Activated naive CD4-positive, alpha-beta T cell treated with anti-CD3 and anti-CD28 coated beads for 36 hours (primary cell): ENCODE measurements at regions not wholly inside any gene's neighbourhood (a gene's known extent, or its start where the extent isn't known, plus 50 kb on each side); places are given as distances from the start of the nearest gene placed in this dataset.

ENCODE experiments used
- CTCF ChIA-PET: fragments of 350-600 bp; sonication (Branson Sonifier 250); formaldehyde crosslinking; loops from one replicate; lab custom pipeline; 2021; ENCODE audit warnings: antibody characterized with exemption; lab: Charles Lee
- DNase-seq: peaks from one replicate; pipeline ENCODE4 v3.0.0-alpha.2; 2020
- H3K27ac Mint-ChIP-seq: one replicate; pipeline ENCODE4 v1.8.0; 2021; ENCODE audit warnings: mild to moderate bottlenecking, mixed read lengths
- H3K27me3 Mint-ChIP-seq: one replicate; pipeline ENCODE4 v1.8.0; 2021; ENCODE audit warnings: low read depth, mixed read lengths
- H3K36me3 Mint-ChIP-seq: one replicate; pipeline ENCODE4 v1.8.0; 2021; ENCODE audit warnings: low read depth, mixed read lengths
- H3K4me1 Mint-ChIP-seq: one replicate; pipeline ENCODE4 v1.8.0; 2021; ENCODE audit warnings: low read depth, mixed read lengths
- H3K4me3 Mint-ChIP-seq: one replicate; pipeline ENCODE4 v1.8.0; 2021; ENCODE audit warnings: mild to moderate bottlenecking, moderate library complexity, mixed read lengths
- H3K9me3 Mint-ChIP-seq: one replicate; pipeline ENCODE4 v1.8.0; 2021; ENCODE audit warnings: mixed read lengths
- intact Hi-C: fragments of 100-400 bp; cut with micrococcal nuclease; formaldehyde crosslinking; loops from one replicate; pipeline ENCODE4 v1.15.1; 2023

DNA sequence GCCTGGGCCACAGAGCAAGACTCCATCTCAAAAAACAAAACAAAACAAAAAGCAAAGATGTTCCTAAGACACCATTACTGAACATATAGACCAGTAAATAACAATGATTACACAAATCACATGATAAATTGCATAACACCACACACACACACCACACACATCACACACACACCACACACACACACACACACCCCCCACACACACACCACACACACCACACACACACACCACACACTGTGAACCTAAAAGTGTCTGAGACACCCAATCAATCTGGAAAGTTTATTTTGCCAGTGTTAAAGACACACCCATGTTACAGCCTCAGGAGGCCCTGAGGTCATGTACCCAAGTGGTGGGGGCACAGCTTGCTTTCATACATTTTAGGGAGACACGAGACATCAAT lies 62.6 kb upstream of the ASAP2 start:
- Mint-ChIP-seq H3K4me3 (no peak overlapping the region), H3K36me3 (no peaks in the 10 kb centered on the region), H3K27ac (no peak overlapping the region), H3K4me1 (no peaks in the 10 kb centered on the region), H3K9me3 (no peaks in the 10 kb centered on the region), H3K27me3 (peaks cover 14% of the 10 kb centered on the region)
- DNase-seq = no peak
- CTCF ChIA-PET = interaction anchor here (1.0 to 1.2 kb wide), 3 partner anchors 222 to 604 kb away, joined by 3 to 4 read pairs (median 4); no protein-coding TSS in a partner anchor
- intact Hi-C loops = loop anchor here (5.0 kb wide), 1 partner anchor 278 kb away; the partner anchor contains the start of genes CPSF3 and ITGB1BP1

DNA sequence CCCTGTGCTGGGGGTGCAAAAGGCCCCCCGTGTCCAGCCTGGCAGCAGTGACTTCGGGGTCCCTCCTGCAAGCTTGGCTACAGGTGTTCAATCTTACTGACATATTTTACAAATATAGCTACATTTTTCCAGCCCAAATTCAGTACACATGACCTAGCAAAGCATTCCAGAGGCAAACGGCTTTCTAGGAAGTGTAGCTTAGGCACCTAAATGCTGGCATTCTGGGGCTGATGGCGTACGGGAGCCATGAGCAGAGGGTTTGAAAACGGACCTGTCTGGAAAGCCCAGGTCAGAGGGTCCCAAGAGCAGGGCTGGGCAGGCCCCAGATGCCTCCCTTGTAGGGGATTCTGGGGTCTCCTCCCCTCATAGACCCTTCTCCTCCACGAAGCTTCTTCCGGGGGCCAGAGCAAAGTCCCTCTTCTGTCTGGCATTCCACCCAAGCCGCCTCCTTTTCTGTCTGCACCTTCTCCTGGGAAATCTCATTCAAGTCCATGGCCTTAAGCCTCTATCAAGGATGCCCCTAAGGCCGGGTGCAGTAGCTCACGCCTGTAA lies 63.3 kb upstream of the ASAP2 start:
- Mint-ChIP-seq H3K4me3 (no peak overlapping the region), H3K27me3 (peaks cover 17% of the 10 kb centered on the region), H3K36me3 (no peaks in the 10 kb centered on the region), H3K4me1 (no peaks in the 10 kb centered on the region), H3K9me3 (no peaks in the 10 kb centered on the region), H3K27ac (no peak overlapping the region)
- intact Hi-C loops = loop anchor here (1.0 to 5.0 kb wide), 4 partner anchors 190 to 905 kb away; partner anchors contain the start of genes CPSF3 and ITGB1BP1
- no peak for DNase-seq
- CTCF ChIA-PET = interaction anchor here (0.6 to 2.4 kb wide), 10 partner anchors 60 to 829 kb away, joined by 3 to 7 read pairs (median 4); no protein-coding TSS in a partner anchor

GRCh38 chr2:9142551-9143263 lies 63.9 kb upstream of the ASAP2 start:
- Mint-ChIP-seq H3K36me3 (no peaks in the 10 kb centered on the region), H3K27ac (no peak overlapping the region), H3K4me1 (no peaks in the 10 kb centered on the region), H3K4me3 (no peak overlapping the region), H3K9me3 (no peaks in the 10 kb centered on the region), H3K27me3 (peaks cover 18% of the 10 kb centered on the region)
- intact Hi-C loops = loop anchor here (1.0 to 5.0 kb wide), 5 partner anchors 191 to 906 kb away; partner anchors contain the start of genes CPSF3 and ITGB1BP1
- CTCF ChIA-PET = interaction anchor here (0.7 to 2.4 kb wide), 11 partner anchors 61 to 704 kb away, joined by 3 to 7 read pairs (median 4); no protein-coding TSS in a partner anchor
- DNase-seq = peak; percentile 85

DNA sequence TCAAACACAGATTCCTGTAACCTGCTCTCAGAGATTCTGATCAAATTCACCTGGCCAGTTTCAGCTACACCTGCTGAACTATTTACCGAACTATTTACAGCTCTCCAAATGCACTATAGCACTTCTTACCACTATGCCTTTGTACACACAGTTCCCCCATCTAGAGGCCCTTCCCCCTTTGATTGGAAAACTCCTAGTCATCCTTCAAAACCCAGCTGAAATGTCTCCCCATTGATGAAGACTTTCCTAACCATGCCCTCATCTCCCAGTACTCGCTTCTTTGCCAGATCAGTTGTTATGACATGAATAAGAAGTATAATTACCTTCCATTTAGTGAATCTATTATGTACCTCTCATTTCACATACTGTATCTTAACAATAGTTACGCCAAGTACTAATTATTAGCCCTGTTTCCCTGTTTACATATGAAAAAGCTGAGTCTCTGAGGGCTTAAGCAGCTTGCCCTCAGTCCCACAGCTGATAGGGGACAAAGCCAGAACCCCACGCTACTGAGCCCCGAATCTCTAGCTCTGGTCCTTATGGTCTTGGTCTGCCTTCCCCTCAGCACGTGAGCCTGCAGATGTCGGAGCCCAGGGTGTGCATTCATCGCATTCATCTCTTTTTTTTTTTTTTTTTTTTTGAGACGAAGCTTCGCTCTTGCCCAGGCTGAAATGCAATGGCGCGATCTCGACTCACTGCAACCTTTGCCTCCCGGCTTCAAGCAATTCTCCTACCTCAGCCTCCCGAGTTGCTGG lies 64.7 kb upstream of the ASAP2 start:
- no peaks in the 10 kb centered on the region for H3K4me1 Mint-ChIP-seq
- no peak overlapping the region for H3K4me3 Mint-ChIP-seq
- no peak for DNase-seq
- peaks cover 18% of the 10 kb centered on the region for H3K27me3 Mint-ChIP-seq
- intact Hi-C loops = loop anchor here (1.0 to 5.0 kb wide), 4 partner anchors 229 to 907 kb away; partner anchors contain the start of genes CPSF3 and ITGB1BP1
- CTCF ChIA-PET = interaction anchor here (0.6 to 2.4 kb wide), 8 partner anchors 24 to 1985 kb away, joined by 3 to 7 read pairs (median 4); no protein-coding TSS in a partner anchor
- H3K27ac Mint-ChIP-seq = no peak overlapping the region
- no peaks in the 10 kb centered on the region for H3K9me3 Mint-ChIP-seq
- H3K36me3 Mint-ChIP-seq = no peaks in the 10 kb centered on the region

DNA sequence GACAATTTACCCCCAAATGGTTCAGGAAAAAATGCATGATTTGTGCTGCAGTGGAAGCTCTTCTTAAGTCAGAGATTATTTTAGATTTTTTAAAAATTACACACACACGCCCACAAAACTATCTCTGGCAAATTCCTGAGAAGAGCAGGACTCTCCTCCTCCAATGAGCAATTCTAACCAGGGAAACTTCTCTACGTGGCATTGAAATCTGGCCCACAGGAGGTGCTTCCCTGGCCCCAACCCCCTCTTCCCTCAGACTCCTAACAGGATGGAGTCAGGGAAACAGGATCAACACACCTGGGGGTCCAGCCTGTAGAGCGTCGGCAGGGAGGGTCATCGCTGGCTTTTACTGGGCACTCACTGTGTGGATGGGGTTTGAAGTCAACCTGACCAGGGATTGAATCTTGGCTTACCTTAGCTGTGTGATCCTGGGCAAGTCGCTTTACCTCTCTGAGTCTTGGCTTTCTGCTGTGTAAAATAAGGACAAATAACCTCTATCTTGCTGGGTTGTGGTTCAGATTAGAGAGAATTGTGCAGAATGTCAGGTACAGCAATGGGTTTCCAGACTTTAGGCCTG lies 65.4 kb upstream of the ASAP2 start:
- no peaks in the 10 kb centered on the region for H3K9me3 Mint-ChIP-seq
- intact Hi-C loops = loop anchor here (5.0 kb wide), 1 partner anchor 281 kb away; the partner anchor contains the start of genes CPSF3 and ITGB1BP1
- H3K4me3 Mint-ChIP-seq = no peak overlapping the region
- peaks cover 18% of the 10 kb centered on the region for H3K27me3 Mint-ChIP-seq
- H3K4me1 Mint-ChIP-seq = no peaks in the 10 kb centered on the region
- H3K36me3 Mint-ChIP-seq = no peaks in the 10 kb centered on the region
- DNase-seq = no peak
- no peak overlapping the region for H3K27ac Mint-ChIP-seq
- CTCF ChIA-PET = interaction anchor here (0.6 to 2.4 kb wide), 8 partner anchors 25 to 906 kb away, joined by 3 to 7 read pairs (median 4); no protein-coding TSS in a partner anchor

- H3K27me3 Mint-ChIP-seq = peaks cover 18% of the 10 kb centered on the region
- intact Hi-C loops = loop anchor here (5.0 kb wide), 1 partner anchor 282 kb away; the partner anchor contains the start of genes CPSF3 and ITGB1BP1
- CTCF ChIA-PET = interaction anchor here (0.6 to 1.7 kb wide), 3 partner anchors 74 to 907 kb away, joined by 3 to 5 read pairs (median 3); no protein-coding TSS in a partner anchor
These were observed 66.0 kb upstream of the ASAP2 start for GRCh38 chr2:9140645-9141044.

GRCh38 chr2:9139491-9140443 lies 66.8 kb upstream of the ASAP2 start:
- Mint-ChIP-seq H3K4me1 (no peaks in the 10 kb centered on the region), H3K4me3 (no peak overlapping the region), H3K9me3 (no peaks in the 10 kb centered on the region), H3K36me3 (no peaks in the 10 kb centered on the region), H3K27me3 (peaks cover 16% of the 10 kb centered on the region), H3K27ac (no peak overlapping the region)
- CTCF ChIA-PET = interaction anchor here (0.6 to 1.7 kb wide), 2 partner anchors 296 to 446 kb away, joined by 5 read pairs; no protein-coding TSS in a partner anchor
- peak; percentile 86 for DNase-seq
- intact Hi-C loops = loop anchor here (1.0 to 10.0 kb wide), 3 partner anchors 266 to 445 kb away; partner anchors contain the start of genes CPSF3 and ITGB1BP1

More at GRCh38 chr2:9140645-9141044, 66.0 kb upstream of the ASAP2 start:
- H3K36me3 Mint-ChIP-seq = no peaks in the 10 kb centered on the region
- no peak overlapping the region for H3K27ac Mint-ChIP-seq
- H3K9me3 Mint-ChIP-seq = no peaks in the 10 kb centered on the region
- no peak overlapping the region for H3K4me3 Mint-ChIP-seq
- DNase-seq = no peak
- H3K4me1 Mint-ChIP-seq = no peaks in the 10 kb centered on the region

- CTCF ChIA-PET = interaction anchor here (0.7 to 1.1 kb wide), 4 partner anchors 17 to 372 kb away, joined by 3 to 4 read pairs (median 3); no protein-coding TSS in a partner anchor
- no peak for DNase-seq
- peaks cover 12% of the 10 kb centered on the region for H3K9me3 Mint-ChIP-seq
- intact Hi-C loops = loop anchor here (10.0 kb wide), 1 partner anchor 443 kb away; no protein-coding TSS in a partner anchor
- H3K4me3 Mint-ChIP-seq = no peak overlapping the region
- H3K27ac Mint-ChIP-seq = no peak overlapping the region
- H3K36me3 Mint-ChIP-seq = no peaks in the 10 kb centered on the region
- peaks cover 10% of the 10 kb centered on the region for H3K27me3 Mint-ChIP-seq
- no peaks in the 10 kb centered on the region for H3K4me1 Mint-ChIP-seq
These were observed 69.0 kb upstream of the ASAP2 start for GRCh38 chr2:9137379-9138150.

- H3K4me3 Mint-ChIP-seq = no peak overlapping the region
- H3K27ac Mint-ChIP-seq = no peak overlapping the region
- intact Hi-C loops = loop anchor here (10.0 kb wide), 1 partner anchor 441 kb away; no protein-coding TSS in a partner anchor
- no peaks in the 10 kb centered on the region for H3K36me3 Mint-ChIP-seq
- peaks cover 12% of the 10 kb centered on the region for H3K27me3 Mint-ChIP-seq
- no peak for DNase-seq
- peaks cover 12% of the 10 kb centered on the region for H3K9me3 Mint-ChIP-seq
- CTCF ChIA-PET = no interaction called here
- no peaks in the 10 kb centered on the region for H3K4me1 Mint-ChIP-seq
These were observed 70.6 kb upstream of the ASAP2 start for GRCh38 chr2:9135822-9136558.
